Activated CD8-positive, alpha-beta T cell treated with anti-CD3 and anti-CD28 coated beads for 36 hours (primary cell): ENCODE measurements at regions not wholly inside any gene's neighbourhood (a gene's known extent, or its start where the extent isn't known, plus 50 kb on each side); places are given as distances from the start of the nearest gene placed in this dataset.
"Not testable (repeated sequence)": the region's sequence is repeated elsewhere in the genome, so short reads cannot be mapped to it uniquely, and the experiment has no call there.

Experiments used
- ATAC-seq: fragments of 200-7000 bp; cut with Tn5 transposase; one replicate; pipeline ENCODE4 v1.10.0; 2021; ENCODE audit warnings: mild to moderate bottlenecking, moderate library complexity
- CTCF ChIA-PET: fragments of 350-600 bp; sonication (Branson Sonifier 250); formaldehyde crosslinking; loops from one replicate; lab custom pipeline; 2021; ENCODE audit warnings: antibody characterized with exemption; lab: Charles Lee
- POLR2A ChIA-PET: fragments of 350-600 bp; sonication (Branson Sonifier 250); formaldehyde crosslinking; loops from one replicate; lab custom pipeline; 2021; ENCODE audit warnings: antibody characterized with exemption; lab: Charles Lee
- DNase-seq: peaks from one replicate; pipeline ENCODE4 v3.0.0-alpha.2; 2020
- H3K27ac Mint-ChIP-seq: one replicate; pipeline ENCODE4 v1.8.0; 2021; ENCODE audit warnings: mild to moderate bottlenecking, mixed read lengths
- H3K27me3 Mint-ChIP-seq: one replicate; pipeline ENCODE4 v1.8.0; 2021; ENCODE audit warnings: mixed read lengths
- H3K36me3 Mint-ChIP-seq: one replicate; pipeline ENCODE4 v1.8.0; 2021; ENCODE audit warnings: low read depth, mixed read lengths
- H3K4me1 Mint-ChIP-seq: one replicate; pipeline ENCODE4 v1.8.0; 2021; ENCODE audit warnings: low read depth, mixed read lengths
- H3K4me3 Mint-ChIP-seq: one replicate; pipeline ENCODE4 v1.8.0; 2021; ENCODE audit warnings: mild to moderate bottlenecking, moderate library complexity, mixed read lengths
- H3K9me3 Mint-ChIP-seq: one replicate; pipeline ENCODE4 v1.8.0; 2021; ENCODE audit warnings: mixed read lengths
- CTCF ChIP-seq: fragments of 200-600 bp; IDR thresholded peaks from one replicate; pipeline ENCODE4 v1.8.0; 2022; ENCODE audit warnings: antibody characterized with exemption, mild to moderate bottlenecking
- intact Hi-C: fragments of 100-400 bp; cut with micrococcal nuclease; formaldehyde crosslinking; loops from one replicate; pipeline ENCODE4 v1.10.0; 2022

GRCh38 chr1:55437692-55438091 lies 222.5 kb upstream of the USP24 start:
- intact Hi-C loops, result no loop called here
- ChIA-PET POLR2A (no interaction called here), CTCF (no interaction called here)
- DNase-seq (no peak), ATAC-seq (no peak)
- no peak overlapping the region for H3K27ac Mint-ChIP-seq
- H3K36me3 Mint-ChIP-seq, result no peaks in the 10 kb centered on the region
- peaks cover 5% of the 10 kb centered on the region for H3K27me3 Mint-ChIP-seq
- peaks cover 10% of the 10 kb centered on the region for H3K9me3 Mint-ChIP-seq
- no peaks in the 10 kb centered on the region for H3K4me1 Mint-ChIP-seq
- no peak for TF ChIP-seq CTCF
- no peak overlapping the region for H3K4me3 Mint-ChIP-seq

GRCh38 chr1:55430720-55431119 lies 215.6 kb upstream of the USP24 start:
- intact Hi-C loops, POLR2A ChIA-PET, H3K9me3 Mint-ChIP-seq, DNase-seq, H3K4me3 Mint-ChIP-seq, H3K36me3 Mint-ChIP-seq, H3K4me1 Mint-ChIP-seq, CTCF ChIA-PET, ATAC-seq, H3K27ac Mint-ChIP-seq: not testable (repeated sequence)
- peaks cover 23% of the 10 kb centered on the region for H3K27me3 Mint-ChIP-seq

GRCh38 chr1:55430206-55430605 lies 215.0 kb upstream of the USP24 start:
- ATAC-seq, DNase-seq, intact Hi-C loops, H3K4me3 Mint-ChIP-seq, H3K9me3 Mint-ChIP-seq, CTCF ChIA-PET, H3K4me1 Mint-ChIP-seq, POLR2A ChIA-PET, H3K27ac Mint-ChIP-seq, H3K36me3 Mint-ChIP-seq: not testable (repeated sequence)
- peaks cover 23% of the 10 kb centered on the region for H3K27me3 Mint-ChIP-seq

- Mint-ChIP-seq H3K4me3 (no peak overlapping the region), H3K9me3 (peaks cover 6% of the 10 kb centered on the region), H3K4me1 (no peaks in the 10 kb centered on the region), H3K36me3 (no peaks in the 10 kb centered on the region), H3K27ac (no peak overlapping the region), H3K27me3 (peaks cover 23% of the 10 kb centered on the region)
- intact Hi-C loops, result no loop called here
- ATAC-seq (no peak), DNase-seq (no peak)
- ChIA-PET POLR2A (no interaction called here), CTCF (no interaction called here)
- no peak for TF ChIP-seq CTCF
These were observed 214.1 kb upstream of the USP24 start for GRCh38 chr1:55428944-55429931.

- CTCF ChIA-PET, result no interaction called here
These were observed 213.1 kb upstream of the USP24 start for GRCh38 chr1:55428231-55428630.

More at GRCh38 chr1:55428231-55428630, 213.1 kb upstream of the USP24 start:
- Mint-ChIP-seq H3K4me1 (no peaks in the 10 kb centered on the region), H3K36me3 (no peaks in the 10 kb centered on the region), H3K4me3 (no peak overlapping the region), H3K27ac (no peak overlapping the region), H3K9me3 (peaks cover under 1% of the 10 kb centered on the region), H3K27me3 (peaks cover 19% of the 10 kb centered on the region)
- ATAC-seq (no peak), DNase-seq (no peak)
- POLR2A ChIA-PET, result no interaction called here
- TF ChIP-seq CTCF, result no peak
- intact Hi-C loops, result no loop called here
